Adrenal gland (tissue), 9 donors: ENCODE measurements at regions not wholly inside any gene's neighbourhood (a gene's known extent, or its start where the extent isn't known, plus 50 kb on each side); places are given as distances from the start of the nearest gene placed in this dataset.

Source experiments
- DNase-seq, 7 donors: peaks; one replicate each; pipeline ENCODE4 v3.0.0-alpha.2; 2019 to 2020
- H3K27ac ChIP-seq, 5 donors: fragments of 200-600 bp; sonication (generic) in 4 of 5; 1 replicate in 3 of 5; 2 replicates in 2 of 5; pipeline versions ENCODE4 v1.5.1 to v1.8.0; 2016 to 2020; ENCODE audit warnings: mild to moderate bottlenecking in 1 of 5
- H3K27me3 ChIP-seq: fragments of 200-600 bp; 2 replicates; pipeline ENCODE4 v1.8.0; 2021
- H3K36me3 ChIP-seq, 2 donors: fragments of 200-600 bp; replicated peaks in 1 of 2; 1 replicate in 1 of 2; 2 replicates in 1 of 2; pipeline versions ENCODE4 v1.5.1 to v1.8.0; 2018 to 2022
- H3K4me1 ChIP-seq, 2 donors: fragments of 200-600 bp; replicated peaks in 1 of 2; 1 replicate in 1 of 2; 2 replicates in 1 of 2; pipeline versions ENCODE4 v1.5.1 to v1.8.0; 2018 to 2021
- H3K4me3 ChIP-seq, 4 donors: fragments of 200-600 bp; sonication (generic) in 3 of 4; one replicate each; pipeline ENCODE4 v1.5.1; 2016 to 2018
- H3K9me3 ChIP-seq, 3 donors: fragments of 200-600 bp; sonication (generic) in 1 of 3; replicated peaks in 1 of 3; 1 replicate in 2 of 3; 2 replicates in 1 of 3; pipeline versions ENCODE4 v1.5.1 to v1.8.0; 2016 to 2021
- POLR2A ChIP-seq, 2 donors: fragments of 450-650 bp; IDR thresholded peaks; one replicate each; pipeline ENCODE4 v1.6.1; 2017; ENCODE audit warnings: antibody characterized with exemption in 2 of 2, mild to moderate bottlenecking in 2 of 2, moderate library complexity in 1 of 2
- WGBS, 4 donors: extraction: QIAGEN DNeasy Blood & Tissue Kit in 2 of 4; methylation state at CpG; one replicate each; pipeline versions ENCODE4 v1.1.5 to v1.1.7; 2013 to 2017; 5-methylcytosine and 5-hydroxymethylcytosine counted together
- intact Hi-C, 2 donors: fragments of 100-400 bp; cut with DNase I; formaldehyde crosslinking; loops; one replicate each; pipeline versions ENCODE4 v1.14.1 to v1.15.0; 2022 to 2023
- TF ChIP-seq, protein P1 (sequence below), 6 experiments: fragments of 450-650 bp in 4 of 6; fragments of 200-600 bp in 2 of 6; sonication (generic) in 1 of 6; IDR thresholded peaks; 1 replicate in 5 of 6; 2 replicates in 1 of 6; pipeline versions ENCODE4 v1.5.1 to v1.8.0; 2016 to 2021; ENCODE audit warnings: antibody characterized with exemption in 6 of 6, mild to moderate bottlenecking in 2 of 6, moderate library complexity in 1 of 6
- donor health status: healthy with polysubstance abuse.
- donor health status: Bipolar disorder and iron deficiency.
- donor health status: DM: yes; HTN: yes; CAD: no.
- donor health status: DM: no; HTN: no; CAD: no.
- donor health status: DM: no; HTN: no; CAD: no.

DNA sequence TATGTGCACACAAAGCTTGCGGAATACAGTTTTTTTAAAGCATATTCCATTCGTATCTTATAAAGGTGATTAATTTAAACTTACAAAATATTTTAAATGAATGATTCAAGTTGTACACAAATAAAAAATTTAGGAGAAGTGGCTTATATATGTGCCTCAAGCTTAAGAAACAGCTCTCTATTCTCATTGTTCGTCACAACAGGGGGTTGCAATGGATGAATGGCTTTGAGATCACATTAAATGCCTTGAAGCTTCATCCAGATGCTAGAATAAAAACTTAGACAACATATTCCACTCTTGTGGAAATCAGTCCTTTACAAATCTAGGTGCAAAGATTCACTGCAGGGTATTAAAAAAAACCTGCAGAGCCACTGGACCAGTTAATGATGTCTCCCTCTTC lies 303.9 kb upstream of the LRFN5 start:
- Histone ChIP-seq H3K9me3 (no peaks in the 10 kb centered on the region), H3K4me3 (no peak overlapping the region), H3K27me3 (no peaks in the 10 kb centered on the region), H3K27ac (no peak overlapping the region), H3K4me1 (no peaks in the 10 kb centered on the region), H3K36me3 (no peaks in the 10 kb centered on the region)
- 80 to 87% (median 83%) methylated on average over 3 of the region's 3 CpGs for WGBS, 4 donors
- TF ChIP-seq, protein P1, sequence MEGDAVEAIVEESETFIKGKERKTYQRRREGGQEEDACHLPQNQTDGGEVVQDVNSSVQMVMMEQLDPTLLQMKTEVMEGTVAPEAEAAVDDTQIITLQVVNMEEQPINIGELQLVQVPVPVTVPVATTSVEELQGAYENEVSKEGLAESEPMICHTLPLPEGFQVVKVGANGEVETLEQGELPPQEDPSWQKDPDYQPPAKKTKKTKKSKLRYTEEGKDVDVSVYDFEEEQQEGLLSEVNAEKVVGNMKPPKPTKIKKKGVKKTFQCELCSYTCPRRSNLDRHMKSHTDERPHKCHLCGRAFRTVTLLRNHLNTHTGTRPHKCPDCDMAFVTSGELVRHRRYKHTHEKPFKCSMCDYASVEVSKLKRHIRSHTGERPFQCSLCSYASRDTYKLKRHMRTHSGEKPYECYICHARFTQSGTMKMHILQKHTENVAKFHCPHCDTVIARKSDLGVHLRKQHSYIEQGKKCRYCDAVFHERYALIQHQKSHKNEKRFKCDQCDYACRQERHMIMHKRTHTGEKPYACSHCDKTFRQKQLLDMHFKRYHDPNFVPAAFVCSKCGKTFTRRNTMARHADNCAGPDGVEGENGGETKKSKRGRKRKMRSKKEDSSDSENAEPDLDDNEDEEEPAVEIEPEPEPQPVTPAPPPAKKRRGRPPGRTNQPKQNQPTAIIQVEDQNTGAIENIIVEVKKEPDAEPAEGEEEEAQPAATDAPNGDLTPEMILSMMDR (IDR thresholded peaks at IDR 0.05): no peak
- no peak for TF ChIP-seq POLR2A (IDR thresholded peaks at IDR 0.05)
- no peak for DNase-seq
- intact Hi-C loops: no loop called here

DNA sequence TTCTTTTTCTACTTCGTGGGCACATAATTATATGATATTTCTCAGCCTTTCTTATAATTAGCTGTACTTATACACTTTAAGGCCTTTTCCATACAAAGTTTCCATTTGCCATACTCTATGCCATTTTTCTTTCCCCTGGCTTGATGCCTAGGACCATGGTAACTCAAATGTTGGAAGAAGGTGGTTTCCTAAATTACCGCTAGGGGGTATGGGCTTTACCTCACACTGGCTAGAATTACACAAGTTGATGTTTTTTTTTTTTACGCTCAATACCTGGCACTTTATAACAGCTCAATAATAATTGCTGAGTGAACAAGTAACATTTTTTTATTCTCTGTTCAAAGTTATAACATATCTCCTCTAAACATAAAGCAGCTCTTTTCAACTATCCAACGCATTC lies 306.8 kb upstream of the LRFN5 start:
- no peaks in the 10 kb centered on the region for H3K4me1 ChIP-seq
- no peaks in the 10 kb centered on the region for H3K36me3 ChIP-seq
- intact Hi-C loops: no loop called here
- TF ChIP-seq POLR2A (IDR thresholded peaks at IDR 0.05): no peak
- no peaks in the 10 kb centered on the region for H3K9me3 ChIP-seq
- no peak for DNase-seq
- H3K27me3 ChIP-seq: no peaks in the 10 kb centered on the region
- H3K4me3 ChIP-seq: no peak overlapping the region
- H3K27ac ChIP-seq: no peak overlapping the region
- 73 to 87% (median 80%) methylated on average over 4 of the region's 4 CpGs for WGBS, 4 donors

DNA sequence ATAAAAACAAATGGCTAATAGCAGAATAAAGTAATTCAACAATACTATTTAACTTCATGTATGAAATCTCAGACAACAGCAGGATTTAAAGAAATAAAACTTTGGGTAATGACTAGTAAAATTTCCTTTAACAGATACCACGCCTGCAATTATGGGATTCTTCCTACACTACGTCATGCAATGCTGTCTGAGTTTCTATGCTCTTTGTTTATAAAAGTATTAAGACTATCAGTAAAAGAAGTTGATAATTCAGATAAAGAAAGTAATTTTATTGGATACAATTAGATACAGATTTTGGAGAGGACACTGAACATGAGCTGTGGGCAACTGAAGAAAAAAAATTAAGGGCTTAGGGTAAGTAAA lies 308.4 kb upstream of the LRFN5 start:
- intact Hi-C loops: no loop called here
- Histone ChIP-seq H3K4me3 (no peak overlapping the region), H3K27ac (no peak overlapping the region), H3K9me3 (no peaks in the 10 kb centered on the region), H3K4me1 (no peaks in the 10 kb centered on the region), H3K27me3 (no peaks in the 10 kb centered on the region), H3K36me3 (no peaks in the 10 kb centered on the region)
- TF ChIP-seq, protein P1 (IDR thresholded peaks at IDR 0.05): no peak
- no peak for TF ChIP-seq POLR2A (IDR thresholded peaks at IDR 0.05)
- no peak for DNase-seq
- 76 to 82% (median 81%) methylated on average over 2 of the region's 2 CpGs for WGBS, 4 donors

DNA sequence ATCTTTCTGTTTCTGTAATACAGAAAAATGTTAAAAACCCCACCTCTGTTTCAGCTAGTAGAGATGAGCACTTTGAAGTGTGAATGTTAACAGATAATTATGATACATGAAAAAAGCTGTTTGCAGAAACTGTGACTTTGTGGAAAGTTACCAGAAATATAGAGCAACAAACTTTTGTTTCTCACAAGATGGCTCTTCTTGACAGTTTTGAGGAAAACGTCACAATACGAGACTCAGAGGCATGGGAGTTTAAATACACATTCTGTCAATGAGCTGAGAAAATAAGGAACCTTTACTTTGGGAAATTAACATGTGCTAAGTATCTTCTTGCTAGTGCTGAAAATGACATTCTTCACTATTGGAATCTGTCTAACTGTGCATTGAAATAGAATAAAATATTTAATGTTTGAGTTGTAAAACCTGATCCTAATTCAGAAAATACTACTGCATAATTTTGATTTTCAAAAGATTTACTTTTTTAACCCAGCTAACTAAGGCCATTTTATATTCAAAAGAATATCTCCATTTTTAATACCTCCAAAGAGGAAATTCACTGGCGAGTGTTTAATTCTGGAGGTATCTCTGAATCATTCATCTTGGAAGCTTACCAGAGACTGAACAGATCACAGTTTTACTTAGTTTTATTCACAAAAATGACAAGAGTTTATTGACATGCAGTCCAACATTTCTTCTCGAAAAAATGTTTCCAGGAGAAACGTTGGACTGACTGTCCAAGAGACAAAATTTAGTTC lies 308.9 kb upstream of the LRFN5 start:
- Histone ChIP-seq H3K27me3 (no peaks in the 10 kb centered on the region), H3K27ac (no peak overlapping the region), H3K36me3 (no peaks in the 10 kb centered on the region), H3K4me1 (no peaks in the 10 kb centered on the region), H3K9me3 (no peaks in the 10 kb centered on the region), H3K4me3 (no peak overlapping the region)
- WGBS, 4 donors: 30 to 48% (median 38%) methylated on average over 5 of the region's 5 CpGs
- TF ChIP-seq, protein P1 (IDR thresholded peaks at IDR 0.05): no peak
- no peak for TF ChIP-seq POLR2A (IDR thresholded peaks at IDR 0.05)
- no peak for DNase-seq
- intact Hi-C loops: no loop called here

DNA sequence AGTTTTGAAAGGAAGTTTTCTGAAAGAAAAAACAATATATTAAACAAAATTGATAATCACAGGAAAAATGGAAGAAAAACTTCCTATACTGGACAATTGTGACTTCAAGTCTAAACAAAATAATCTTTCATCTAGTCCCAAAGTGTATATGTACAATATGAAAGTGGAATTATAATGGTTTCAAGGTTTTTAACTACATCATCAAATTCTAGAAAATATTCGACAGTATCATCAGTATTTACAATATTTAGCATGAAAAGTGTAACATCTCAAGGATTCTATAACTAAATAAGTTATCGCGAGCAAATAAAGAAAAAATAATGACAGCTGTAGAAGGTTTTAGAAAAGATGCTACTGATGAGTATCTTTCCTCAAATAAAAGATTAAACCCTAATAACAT lies 310.9 kb upstream of the LRFN5 start:
- Histone ChIP-seq H3K4me1 (no peaks in the 10 kb centered on the region), H3K36me3 (no peaks in the 10 kb centered on the region), H3K27me3 (no peaks in the 10 kb centered on the region), H3K9me3 (no peaks in the 10 kb centered on the region), H3K4me3 (no peak overlapping the region), H3K27ac (no peak overlapping the region)
- no peak for TF ChIP-seq POLR2A (IDR thresholded peaks at IDR 0.05)
- TF ChIP-seq, protein P1 (IDR thresholded peaks at IDR 0.05): no peak
- no peak for DNase-seq
- intact Hi-C loops: no loop called here
- 84 to 87% (median 86%) methylated on average over 3 of the region's 3 CpGs for WGBS, 4 donors
